SK-N-MC (cell line): ENCODE measurements at regions not wholly inside any gene's neighbourhood (a gene's known extent, or its start where the extent isn't known, plus 50 kb on each side); places are given as distances from the start of the nearest gene placed in this dataset.

ENCODE experiments used
- EZH2 ChIP-seq: fragments of 200-600 bp; sonication (generic); IDR thresholded peaks from one replicate; pipeline ENCODE4 v1.6.1; 2017; ENCODE audit warnings: antibody characterized with exemption
- FOXP2 ChIP-seq: optimal IDR thresholded peaks from 2 replicates; pipeline ENCODE3; 2011; ENCODE audit warnings: mild to moderate bottlenecking, moderate library complexity; ENCODE audit not compliant: insufficient read depth; ENCODE audit errors: extremely low read length, control extremely low read depth
- POLR2AphosphoS5 ChIP-seq: IDR thresholded peaks from 2 replicates; pipeline ENCODE4 v1.6.1; 2012; ENCODE audit warnings: mild to moderate bottlenecking, low read depth, low read length, borderline replicate concordance

- TF ChIP-seq POLR2AphosphoS5 (no peak), EZH2 (no peak), FOXP2 (no peak)
Measured at GRCh38 chr20:60071965-60072364, 113.7 kb downstream of the CDH26 start.
